ENCODE measurements at regions not wholly inside any gene's neighbourhood (a gene's known extent, or its start where the extent isn't known, plus 50 kb on each side); places are given as distances from the start of the nearest gene placed in this dataset.

DNA sequence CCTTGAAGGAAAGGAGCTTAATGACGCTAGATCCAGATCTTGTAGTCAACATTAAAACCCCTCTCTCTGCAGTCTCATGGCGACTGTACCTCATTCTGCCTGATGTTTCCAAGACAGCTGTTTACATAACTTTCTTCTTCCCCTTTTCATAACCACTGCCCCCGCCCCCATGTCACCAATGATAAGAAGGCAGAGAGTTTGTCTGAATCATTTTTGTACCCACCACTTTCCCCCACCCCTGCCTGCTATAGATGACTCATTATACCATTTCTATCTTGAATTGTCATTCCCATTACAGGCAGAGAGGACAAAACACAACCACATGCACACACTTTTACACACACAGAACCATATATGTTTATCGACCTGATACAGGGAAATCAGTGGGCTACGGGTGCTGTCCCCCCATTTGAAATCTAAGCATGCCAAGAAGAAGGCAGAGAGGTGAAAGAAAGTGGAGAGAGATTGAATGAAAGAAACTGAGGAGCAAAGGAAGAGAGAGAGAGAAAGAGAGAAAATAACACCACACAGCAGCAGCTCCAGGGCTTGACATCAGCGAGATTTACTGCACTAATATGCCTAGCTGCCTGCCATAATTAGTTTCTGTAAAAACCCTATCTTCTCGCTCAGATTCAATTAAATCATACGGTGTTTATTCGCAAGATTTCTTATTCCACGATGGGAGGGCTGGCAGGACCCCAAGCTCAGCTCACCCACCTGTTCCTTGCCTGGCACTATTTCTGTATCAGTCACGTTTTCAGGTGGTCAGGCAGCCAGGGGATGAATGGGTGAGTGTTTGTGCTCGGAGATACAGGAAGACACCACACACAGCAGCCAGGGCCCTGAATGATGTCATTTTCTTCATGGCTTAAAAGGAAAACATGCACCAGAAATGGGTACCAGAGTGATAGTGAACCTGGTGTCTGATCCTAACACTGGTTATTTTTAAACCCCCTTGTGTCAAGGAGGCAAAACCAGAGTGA lies 114.3 kb upstream of the SERP2 start:
- 67 to 81% methylated on average over 12 of the region's 12 CpGs for WGBS, 2 donors
- peak overlapping the region in 1 of 4 donors; percentile 17 for H3K27ac ChIP-seq
- no peaks in the 10 kb centered on the region for H3K36me3 ChIP-seq
- intact Hi-C loops (cut with DNase I), result no loop called here
- FAIRE-seq (no peak), DNase-seq (peak in 1 of 6 donors; percentile 37), ATAC-seq (peak in 3 of 4 donors; percentile 42 to 79 (median 74))
- no peak overlapping the region for H3K4me3 ChIP-seq
- H3K27me3 ChIP-seq, result no peaks in the 10 kb centered on the region
- peaks cover 0 to 5% (median 0%) of the 10 kb centered on the region in 3 donors for H3K4me1 ChIP-seq
- no peaks in the 10 kb centered on the region for H3K9me3 ChIP-seq
- TF ChIP-seq, protein P1, sequence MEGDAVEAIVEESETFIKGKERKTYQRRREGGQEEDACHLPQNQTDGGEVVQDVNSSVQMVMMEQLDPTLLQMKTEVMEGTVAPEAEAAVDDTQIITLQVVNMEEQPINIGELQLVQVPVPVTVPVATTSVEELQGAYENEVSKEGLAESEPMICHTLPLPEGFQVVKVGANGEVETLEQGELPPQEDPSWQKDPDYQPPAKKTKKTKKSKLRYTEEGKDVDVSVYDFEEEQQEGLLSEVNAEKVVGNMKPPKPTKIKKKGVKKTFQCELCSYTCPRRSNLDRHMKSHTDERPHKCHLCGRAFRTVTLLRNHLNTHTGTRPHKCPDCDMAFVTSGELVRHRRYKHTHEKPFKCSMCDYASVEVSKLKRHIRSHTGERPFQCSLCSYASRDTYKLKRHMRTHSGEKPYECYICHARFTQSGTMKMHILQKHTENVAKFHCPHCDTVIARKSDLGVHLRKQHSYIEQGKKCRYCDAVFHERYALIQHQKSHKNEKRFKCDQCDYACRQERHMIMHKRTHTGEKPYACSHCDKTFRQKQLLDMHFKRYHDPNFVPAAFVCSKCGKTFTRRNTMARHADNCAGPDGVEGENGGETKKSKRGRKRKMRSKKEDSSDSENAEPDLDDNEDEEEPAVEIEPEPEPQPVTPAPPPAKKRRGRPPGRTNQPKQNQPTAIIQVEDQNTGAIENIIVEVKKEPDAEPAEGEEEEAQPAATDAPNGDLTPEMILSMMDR (IDR thresholded peaks at IDR 0.05), result no peak

DNA sequence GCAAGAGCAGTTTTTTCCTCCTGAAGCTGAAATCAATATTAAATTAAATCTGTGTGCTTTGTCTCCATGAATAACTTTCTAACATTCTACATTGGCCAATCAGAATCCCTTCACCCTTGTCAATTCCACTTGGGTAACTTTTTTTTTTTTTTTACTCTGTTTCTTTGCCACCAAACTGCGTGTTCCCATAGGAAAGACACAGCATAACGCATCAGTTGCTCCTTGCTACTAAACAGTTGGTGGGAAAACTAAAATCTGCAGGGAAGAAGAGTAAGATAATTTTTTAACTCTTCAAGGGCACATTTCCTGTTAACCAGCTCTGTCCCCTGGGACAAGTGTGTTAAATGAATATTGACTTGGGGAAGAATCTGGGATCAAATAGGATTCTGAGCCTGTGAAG lies 113.3 kb upstream of the SERP2 start:
- H3K36me3 ChIP-seq, result no peaks in the 10 kb centered on the region
- TF ChIP-seq, protein P1 (IDR thresholded peaks at IDR 0.05), result no peak
- H3K4me3 ChIP-seq, result no peak overlapping the region
- H3K27ac ChIP-seq, result no peak overlapping the region
- H3K27me3 ChIP-seq, result no peaks in the 10 kb centered on the region
- FAIRE-seq (no peak), ATAC-seq (no peak), DNase-seq (no peak)
- peaks cover 0 to 5% (median 0%) of the 10 kb centered on the region in 3 donors for H3K4me1 ChIP-seq
- no peaks in the 10 kb centered on the region for H3K9me3 ChIP-seq
- intact Hi-C loops (cut with DNase I), result no loop called here
- 37 to 63% methylated on average over 2 of the region's 2 CpGs for WGBS, 2 donors

DNA sequence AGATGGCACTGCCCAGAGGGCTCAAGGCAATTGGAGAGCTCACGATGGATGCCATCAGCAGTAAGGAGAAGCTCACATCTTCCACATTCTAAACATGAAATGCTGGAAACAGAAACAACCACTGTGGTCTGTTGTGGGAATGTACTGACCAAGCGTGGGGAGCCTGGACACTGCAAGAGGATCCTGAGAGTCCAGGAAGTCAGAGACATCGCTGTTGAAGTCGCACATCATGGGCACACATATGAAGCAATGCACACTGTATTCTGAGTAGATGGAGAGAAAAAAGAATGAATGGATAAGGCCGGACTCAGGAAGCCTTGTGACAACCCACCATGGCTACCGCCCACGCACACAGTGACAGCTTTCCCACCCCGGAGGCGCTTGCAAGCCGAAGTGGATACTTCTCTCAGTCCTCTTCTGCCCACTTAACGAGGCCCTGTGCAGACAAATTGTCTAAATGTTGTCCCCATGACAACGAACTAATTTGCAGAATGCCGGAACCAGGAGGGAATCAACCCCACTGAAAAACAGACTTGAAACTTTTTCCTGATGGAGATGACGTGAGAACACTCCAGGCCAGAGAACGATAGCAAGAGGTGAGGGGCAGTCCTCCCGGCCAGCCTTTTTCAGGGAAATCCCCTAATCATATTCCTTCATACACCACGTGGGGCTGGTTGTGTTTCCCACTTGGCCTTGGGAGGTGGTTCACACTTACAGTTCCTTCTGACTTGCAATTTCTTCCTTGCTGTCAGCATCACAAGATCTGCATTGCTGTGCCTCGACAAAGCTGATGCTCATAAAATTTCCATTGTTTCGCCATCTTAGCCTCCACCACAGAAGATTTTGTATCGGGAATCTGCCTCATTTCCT lies 109.6 kb upstream of the SERP2 start:
- no peaks in the 10 kb centered on the region for H3K27me3 ChIP-seq
- no peak for FAIRE-seq
- H3K4me3 ChIP-seq, result no peak overlapping the region
- DNase-seq, result no peak
- 78 to 83% methylated on average over 20 of the region's 20 CpGs for WGBS, 2 donors
- H3K4me1 ChIP-seq, result peaks cover 0 to 5% (median 0%) of the 10 kb centered on the region in 3 donors
- H3K9me3 ChIP-seq, result no peaks in the 10 kb centered on the region
- intact Hi-C loops (cut with DNase I), result no loop called here
- no peak overlapping the region for H3K27ac ChIP-seq
- H3K36me3 ChIP-seq, result no peaks in the 10 kb centered on the region
- ATAC-seq, result peak in 1 of 4 donors; percentile 56
- TF ChIP-seq, protein P1 (IDR thresholded peaks at IDR 0.05), result no peak

DNA sequence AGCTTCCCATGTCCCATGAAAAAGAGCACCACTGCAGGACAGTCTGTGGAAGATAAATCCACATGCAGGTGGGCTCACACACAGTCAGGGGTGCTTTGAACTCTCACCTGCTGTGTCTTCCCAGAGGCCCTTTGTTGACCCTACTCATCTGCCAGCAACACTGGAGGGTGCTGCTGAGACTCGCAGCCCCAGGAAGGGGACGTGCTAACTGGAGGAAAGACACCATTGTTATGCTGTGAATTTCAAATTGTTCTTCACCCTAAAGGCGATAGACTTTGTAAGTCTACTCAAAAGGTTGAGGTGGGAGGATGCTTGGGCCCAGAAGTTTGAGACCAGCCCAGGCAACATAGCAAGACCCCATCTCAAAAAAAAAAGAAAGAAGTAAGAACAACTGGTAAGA lies 107.3 kb upstream of the SERP2 start:
- Histone ChIP-seq H3K27ac (no peak overlapping the region), H3K27me3 (no peaks in the 10 kb centered on the region), H3K9me3 (no peaks in the 10 kb centered on the region), H3K36me3 (no peaks in the 10 kb centered on the region), H3K4me1 (no peaks in the 10 kb centered on the region), H3K4me3 (no peak overlapping the region)
- FAIRE-seq (no peak), DNase-seq (no peak), ATAC-seq (no peak)
- TF ChIP-seq, protein P1 (IDR thresholded peaks at IDR 0.05), result no peak
- WGBS, 2 donors, result 84 to 86% methylated on average over 3 of the region's 3 CpGs
- intact Hi-C loops (cut with DNase I), result no loop called here
